RKO (cell line): ENCODE measurements at regions not wholly inside any gene's neighbourhood (a gene's known extent, or its start where the extent isn't known, plus 50 kb on each side); places are given as distances from the start of the nearest gene placed in this dataset.
"Not testable (repeated sequence)": the region's sequence is repeated elsewhere in the genome, so short reads cannot be mapped to it uniquely, and the experiment has no call there.

Experiments used
- DNase-seq: peaks from one replicate; pipeline ENCODE4 v3.0.0-alpha.2; 2016; ENCODE audit warnings: low spot score

GRCh38 chr15:38745126-38745525, 180.5 kb upstream of the RASGRP1 start:
- no peak for DNase-seq

GRCh38 chr15:38745626-38746025, 181.0 kb upstream of the RASGRP1 start:
- DNase-seq, result no peak

- DNase-seq, result no peak
These were observed 181.6 kb upstream of the RASGRP1 start for GRCh38 chr15:38746211-38746610.

GRCh38 chr15:38748710-38749109, 184.1 kb upstream of the RASGRP1 start:
- no peak for DNase-seq

GRCh38 chr15:38750786-38751185, 186.2 kb upstream of the RASGRP1 start:
- no peak for DNase-seq

- no peak for DNase-seq
These were observed 191.1 kb upstream of the RASGRP1 start for GRCh38 chr15:38755718-38756117.

- DNase-seq, result no peak
These were observed 191.8 kb upstream of the RASGRP1 start for GRCh38 chr15:38756441-38756840.

- DNase-seq, result no peak
These were observed 193.4 kb upstream of the RASGRP1 start for GRCh38 chr15:38758043-38758442.

- no peak for DNase-seq
These were observed 197.1 kb upstream of the RASGRP1 start for GRCh38 chr15:38761681-38762080.

- DNase-seq, result no peak
These were observed 204.4 kb upstream of the RASGRP1 start for GRCh38 chr15:38768970-38769369.

GRCh38 chr15:38769492-38769891, 204.9 kb upstream of the RASGRP1 start:
- no peak for DNase-seq

- not testable (repeated sequence) for DNase-seq
These were observed 209.5 kb upstream of the RASGRP1 start for GRCh38 chr15:38774076-38774475.

- no peak for DNase-seq
These were observed 216.6 kb upstream of the RASGRP1 start for GRCh38 chr15:38781196-38781595.

GRCh38 chr15:38782156-38782555, 217.5 kb upstream of the RASGRP1 start:
- DNase-seq, result no peak

GRCh38 chr15:38788918-38789317, 224.3 kb upstream of the RASGRP1 start:
- DNase-seq, result no peak

GRCh38 chr15:38789566-38789965, 225.0 kb upstream of the RASGRP1 start:
- no peak for DNase-seq

- DNase-seq, result no peak
These were observed 228.7 kb upstream of the RASGRP1 start for GRCh38 chr15:38793206-38793810.

GRCh38 chr15:38795471-38796245, 231.0 kb upstream of the RASGRP1 start:
- no peak for DNase-seq

GRCh38 chr15:38796589-38796988, 232.0 kb upstream of the RASGRP1 start:
- no peak for DNase-seq

GRCh38 chr15:38797506-38797905, 232.9 kb upstream of the RASGRP1 start:
- not testable (repeated sequence) for DNase-seq

- not testable (repeated sequence) for DNase-seq
These were observed 234.6 kb upstream of the RASGRP1 start for GRCh38 chr15:38799202-38799601.

- DNase-seq, result no peak
These were observed 245.0 kb upstream of the RASGRP1 start for GRCh38 chr15:38809621-38810020.

GRCh38 chr15:38810686-38811085, 246.1 kb upstream of the RASGRP1 start:
- no peak for DNase-seq

- DNase-seq, result not testable (repeated sequence)
These were observed 249.6 kb upstream of the RASGRP1 start for GRCh38 chr15:38814254-38814653.
